PC-3 (cell line): ENCODE measurements at regions not wholly inside any gene's neighbourhood (a gene's known extent, or its start where the extent isn't known, plus 50 kb on each side); places are given as distances from the start of the nearest gene placed in this dataset.

Experiments used
- ATAC-seq: fragments of 200-7000 bp; cut with Tn5 transposase; 2 replicates; pipeline ENCODE4 v1.9.1; 2020; ENCODE audit warnings: mild to moderate bottlenecking, moderate library complexity
- BruUV-seq: library from RNA; stranded (reverse); fragments of 400-500 nt; replicated peaks from 2 replicates; lab custom pipeline; 2021; lab: Mats Ljungman, UMichigan
- CTCF ChIA-PET: fragments of 300-600 bp; sonication (Branson Sonifier 250); formaldehyde crosslinking; loops from one replicate; lab custom pipeline; 2022; ENCODE audit warnings: antibody characterized with exemption; lab: Charles Lee
- POLR2A ChIA-PET: fragments of 300-600 bp; sonication (Branson Sonifier 250); formaldehyde crosslinking; loops from one replicate; lab custom pipeline; 2022; ENCODE audit warnings: antibody characterized with exemption; ENCODE audit not compliant: unreplicated experiment; lab: Charles Lee
- DNase-seq: peaks from one replicate; pipeline ENCODE4 v3.0.0-alpha.2; 2015
- H2AFZ ChIP-seq: fragments of 300-600 bp; sonication (generic); 2 replicates; pipeline ENCODE4 v1.6.0; 2016; ENCODE audit warnings: antibody characterized with exemption, low read length
- H3F3A ChIP-seq: fragments of 300-600 bp; sonication (generic); one replicate; pipeline ENCODE4 v1.6.0; 2017; ENCODE audit warnings: antibody characterized with exemption, low read length, control low read depth, mild to moderate bottlenecking; ENCODE audit not compliant: unreplicated experiment
- H3K27ac ChIP-seq: fragments of 300-600 bp; sonication (generic); 2 replicates; pipeline ENCODE4 v1.5.1; 2016; ENCODE audit warnings: mild to moderate bottlenecking, low read length
- H3K27me3 ChIP-seq: fragments of 300-600 bp; sonication (generic); 2 replicates; pipeline ENCODE4 v1.6.1; 2016; ENCODE audit warnings: low read length, mixed read lengths
- H3K36me3 ChIP-seq: fragments of 300-600 bp; sonication (generic); 2 replicates; pipeline ENCODE4 v1.6.1; 2016; ENCODE audit warnings: low read depth, mixed run types, low read length, mixed read lengths
- H3K4me1 ChIP-seq: fragments of 300-600 bp; sonication (generic); 2 replicates; pipeline ENCODE4 v1.5.1; 2016; ENCODE audit warnings: low read length; ENCODE audit not compliant: insufficient read depth
- H3K4me2 ChIP-seq: fragments of 300-600 bp; sonication (generic); 2 replicates; pipeline ENCODE4 v1.6.0; 2016; ENCODE audit warnings: low read length
- H3K4me3 ChIP-seq: fragments of 300-600 bp; sonication (generic); 2 replicates; pipeline ENCODE4 v1.5.1; 2016; ENCODE audit warnings: mild to moderate bottlenecking, low read length, mixed read lengths
- H3K79me2 ChIP-seq: fragments of 300-600 bp; sonication (generic); 2 replicates; pipeline ENCODE4 v1.6.1; 2017; ENCODE audit warnings: low read length, mixed read lengths
- H3K9ac ChIP-seq: fragments of 300-600 bp; sonication (generic); 2 replicates; pipeline ENCODE4 v1.6.0; 2016; ENCODE audit warnings: mild to moderate bottlenecking, low read length
- H3K9me2 ChIP-seq: fragments of 300-600 bp; sonication (generic); replicated peaks from 2 replicates; pipeline ENCODE4 v1.6.1; 2016; ENCODE audit warnings: mixed run types, low read length, mixed read lengths
- H3K9me3 ChIP-seq: fragments of 300-600 bp; sonication (generic); 2 replicates; pipeline ENCODE4 v1.6.1; 2016; ENCODE audit warnings: low read length, mixed read lengths
- H4K20me1 ChIP-seq: fragments of 300-600 bp; sonication (generic); 2 replicates; pipeline ENCODE4 v1.6.1; 2016; ENCODE audit warnings: low read length, mixed read lengths
- CTCF ChIP-seq: fragments of 300-600 bp; sonication (generic); conservative IDR thresholded peaks from 2 replicates; pipeline ENCODE4 v1.5.1; 2017; ENCODE audit warnings: antibody characterized with exemption, low read depth, mild to moderate bottlenecking, low read length
- EZH2 ChIP-seq: fragments of 300-600 bp; sonication (generic); IDR thresholded peaks from one replicate; pipeline ENCODE4 v1.6.1; 2017; ENCODE audit warnings: antibody characterized with exemption, mild to moderate bottlenecking, low read length; ENCODE audit not compliant: unreplicated experiment
- EZH2phosphoT487 ChIP-seq: fragments of 300-600 bp; sonication (generic); IDR thresholded peaks from 2 replicates; pipeline ENCODE4 v1.6.1; 2018; ENCODE audit warnings: mild to moderate bottlenecking, antibody characterized with exemption, low read length, borderline replicate concordance
- intact Hi-C: fragments of 100-400 bp; cut with micrococcal nuclease; formaldehyde crosslinking; loops from 2 replicates; pipeline ENCODE4 v1.9.0; 2023

GRCh38 chr4:141524116-141524515 is 112.3 kb upstream of the IL15 start:
- Histone ChIP-seq H3K4me1 (no peaks in the 10 kb centered on the region), H3K36me3 (no peaks in the 10 kb centered on the region), H3K27me3 (no peaks in the 10 kb centered on the region), H4K20me1 (no peaks in the 10 kb centered on the region), H3K9me3 (no peaks in the 10 kb centered on the region), H3K9ac (no peak overlapping the region), H3K4me2 (no peak overlapping the region), H3K4me3 (no peak overlapping the region), H3K27ac (no peak overlapping the region), H3F3A (no peaks in the 10 kb centered on the region), H3K79me2 (no peaks in the 10 kb centered on the region), H2AFZ (no peak overlapping the region), H3K9me2 (no peaks in the 10 kb centered on the region)
- POLR2A ChIA-PET, result interaction anchor here (0.7 kb wide), 1 partner anchor 53 kb away, joined by 5 read pairs; no protein-coding TSS in a partner anchor
- intact Hi-C loops, result no loop called here
- no peak for TF ChIP-seq CTCF
- TF ChIP-seq EZH2phosphoT487, result no peak
- no peak for TF ChIP-seq EZH2
- ATAC-seq, result peak; percentile 37; the same call in 1 of the 2 replicates
- CTCF ChIA-PET, result no interaction called here
- BruUV-seq, result no TSS peak
- peak; percentile 19 for DNase-seq

GRCh38 chr4:141524841-141525240 is 111.5 kb upstream of the IL15 start:
- no peak overlapping the region for H3K4me2 ChIP-seq
- TF ChIP-seq EZH2 (no peak), EZH2phosphoT487 (no peak), CTCF (no peak)
- H3F3A ChIP-seq, result no peaks in the 10 kb centered on the region
- POLR2A ChIA-PET, result interaction anchor here (0.7 kb wide), 1 partner anchor 52 kb away, joined by 5 read pairs; no protein-coding TSS in a partner anchor
- no peaks in the 10 kb centered on the region for H3K9me2 ChIP-seq
- H2AFZ ChIP-seq, result peak overlapping the region; percentile 13; the same call in 1 of the 2 replicates
- DNase-seq, result no peak
- no peak overlapping the region for H3K27ac ChIP-seq
- no peak overlapping the region for H3K4me3 ChIP-seq
- CTCF ChIA-PET, result no interaction called here
- intact Hi-C loops, result no loop called here
- no peaks in the 10 kb centered on the region for H3K27me3 ChIP-seq
- H3K9ac ChIP-seq, result no peak overlapping the region
- H3K36me3 ChIP-seq, result no peaks in the 10 kb centered on the region
- no peaks in the 10 kb centered on the region for H3K9me3 ChIP-seq
- no TSS peak for BruUV-seq
- ATAC-seq, result no peak
- no peaks in the 10 kb centered on the region for H3K4me1 ChIP-seq
- no peaks in the 10 kb centered on the region for H3K79me2 ChIP-seq
- H4K20me1 ChIP-seq, result no peaks in the 10 kb centered on the region

- Histone ChIP-seq H3K4me1 (0 out of 2 replicates have a peak, but pooled peaks cover 5% of the 10 kb centered on the region), H3K79me2 (no peaks in the 10 kb centered on the region), H3K9me3 (no peaks in the 10 kb centered on the region), H3K36me3 (no peaks in the 10 kb centered on the region), H3K4me2 (no peak overlapping the region), H3K27ac (no peak overlapping the region), H3K9me2 (no peaks in the 10 kb centered on the region), H2AFZ (no peak overlapping the region), H4K20me1 (no peaks in the 10 kb centered on the region), H3K4me3 (no peak overlapping the region), H3F3A (no peaks in the 10 kb centered on the region), H3K9ac (no peak overlapping the region), H3K27me3 (no peaks in the 10 kb centered on the region)
- POLR2A ChIA-PET, result no interaction called here
- no peak for TF ChIP-seq EZH2
- TF ChIP-seq CTCF, result no peak
- no peak for TF ChIP-seq EZH2phosphoT487
- ATAC-seq, result no peak
- no TSS peak for BruUV-seq
- CTCF ChIA-PET, result no interaction called here
- DNase-seq, result no peak
- intact Hi-C loops, result no loop called here
Measured at GRCh38 chr4:141530627-141531026, 105.8 kb upstream of the IL15 start.
